ENCODE measurements at regions not wholly inside any gene's neighbourhood (a gene's known extent, or its start where the extent isn't known, plus 50 kb on each side); places are given as distances from the start of the nearest gene placed in this dataset.

DNA sequence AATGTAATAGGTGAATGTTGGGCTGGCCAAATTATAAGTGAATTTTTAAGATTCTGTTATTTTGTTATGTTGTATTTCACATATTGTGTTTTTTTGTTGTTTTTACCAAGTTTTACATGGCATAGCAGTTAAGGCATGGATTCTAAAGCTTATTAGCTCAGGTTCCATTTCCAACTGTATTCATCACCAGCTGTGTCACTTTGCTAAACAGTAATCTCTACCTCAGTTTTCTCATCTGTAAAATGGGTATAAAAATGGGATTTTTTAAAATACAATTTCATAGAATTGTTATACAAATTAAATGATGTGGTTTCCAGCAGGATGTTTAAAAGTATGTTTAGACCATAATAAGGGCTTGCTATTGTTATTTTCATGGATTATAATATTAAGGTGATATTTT lies 512.2 kb downstream of the SLC16A7 start:
- ATAC-seq: no peak
- ChIA-PET RAD21 (ENCODE audit: low non-redundant PET in 1 of 2, low total read pairs in 2 of 2, uncharacterized antibody in 2 of 2, unreplicated experiment in 2 of 2) (no interaction called here), POLR2A (no interaction called here), CTCF (no interaction called here)
- H3K4me3 ChIP-seq (replicated peaks in 1 of 2; ENCODE audit: low read depth in 1 of 2, low read length in 2 of 2): no peak overlapping the region
- no peak overlapping the region for H2AFZ ChIP-seq (ENCODE audit: low read depth, low read length, poor library complexity, severe bottlenecking)
- intact Hi-C loops (cut with micrococcal nuclease): loop anchor here (10.0 kb wide), 2 partner anchors 387 to 1427 kb away; no protein-coding TSS in a partner anchor
- H3K27ac ChIP-seq (ENCODE audit: low read depth, low read length): no peak overlapping the region
- no peaks in the 10 kb centered on the region for H4K20me1 ChIP-seq (ENCODE audit: insufficient read depth)
- TF ChIP-seq SIN3A (IDR thresholded peaks at IDR 0.05; ENCODE audit: low read depth) (no peak), CBX3 (IDR thresholded peaks at IDR 0.05; ENCODE audit: low read depth) (no peak), TCF7L2 (IDR thresholded peaks at IDR 0.05; ENCODE audit: borderline replicate concordance, extremely low read depth, insufficient read depth, insufficient read length) (no peak), SP1 (IDR thresholded peaks at IDR 0.05; ENCODE audit: low read depth) (no peak), POLR2AphosphoS5 (IDR thresholded peaks at IDR 0.05; ENCODE audit: low read depth, low read length) (no peak), EZH2phosphoT487 (IDR thresholded peaks at IDR 0.05; ENCODE audit: borderline replicate concordance) (no peak), SRF (IDR thresholded peaks at IDR 0.05; ENCODE audit: low read depth) (no peak), RAD21 (IDR thresholded peaks at IDR 0.05; ENCODE audit: low read depth) (no peak), POLR2A (IDR thresholded peaks at IDR 0.05; ENCODE audit: borderline replicate concordance, extremely low read depth, insufficient read depth, insufficient read length) (no peak), ELF1 (IDR thresholded peaks at IDR 0.05; ENCODE audit: borderline replicate concordance, low read depth) (no peak), YY1 (IDR thresholded peaks at IDR 0.05; ENCODE audit: extremely low read depth, insufficient replicate concordance, low read depth, low read length) (no peak), ZFX (IDR thresholded peaks at IDR 0.05) (no peak)
- TF ChIP-seq, protein P1, sequence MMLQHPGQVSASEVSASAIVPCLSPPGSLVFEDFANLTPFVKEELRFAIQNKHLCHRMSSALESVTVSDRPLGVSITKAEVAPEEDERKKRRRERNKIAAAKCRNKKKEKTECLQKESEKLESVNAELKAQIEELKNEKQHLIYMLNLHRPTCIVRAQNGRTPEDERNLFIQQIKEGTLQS (IDR thresholded peaks at IDR 0.05): no peak
- TF ChIP-seq, protein P2, sequence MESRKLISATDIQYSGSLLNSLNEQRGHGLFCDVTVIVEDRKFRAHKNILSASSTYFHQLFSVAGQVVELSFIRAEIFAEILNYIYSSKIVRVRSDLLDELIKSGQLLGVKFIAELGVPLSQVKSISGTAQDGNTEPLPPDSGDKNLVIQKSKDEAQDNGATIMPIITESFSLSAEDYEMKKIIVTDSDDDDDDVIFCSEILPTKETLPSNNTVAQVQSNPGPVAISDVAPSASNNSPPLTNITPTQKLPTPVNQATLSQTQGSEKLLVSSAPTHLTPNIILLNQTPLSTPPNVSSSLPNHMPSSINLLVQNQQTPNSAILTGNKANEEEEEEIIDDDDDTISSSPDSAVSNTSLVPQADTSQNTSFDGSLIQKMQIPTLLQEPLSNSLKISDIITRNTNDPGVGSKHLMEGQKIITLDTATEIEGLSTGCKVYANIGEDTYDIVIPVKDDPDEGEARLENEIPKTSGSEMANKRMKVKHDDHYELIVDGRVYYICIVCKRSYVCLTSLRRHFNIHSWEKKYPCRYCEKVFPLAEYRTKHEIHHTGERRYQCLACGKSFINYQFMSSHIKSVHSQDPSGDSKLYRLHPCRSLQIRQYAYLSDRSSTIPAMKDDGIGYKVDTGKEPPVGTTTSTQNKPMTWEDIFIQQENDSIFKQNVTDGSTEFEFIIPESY (IDR thresholded peaks at IDR 0.05; ENCODE audit: extremely low read depth, insufficient replicate concordance, low read length): no peak
- TF ChIP-seq, protein P3, sequence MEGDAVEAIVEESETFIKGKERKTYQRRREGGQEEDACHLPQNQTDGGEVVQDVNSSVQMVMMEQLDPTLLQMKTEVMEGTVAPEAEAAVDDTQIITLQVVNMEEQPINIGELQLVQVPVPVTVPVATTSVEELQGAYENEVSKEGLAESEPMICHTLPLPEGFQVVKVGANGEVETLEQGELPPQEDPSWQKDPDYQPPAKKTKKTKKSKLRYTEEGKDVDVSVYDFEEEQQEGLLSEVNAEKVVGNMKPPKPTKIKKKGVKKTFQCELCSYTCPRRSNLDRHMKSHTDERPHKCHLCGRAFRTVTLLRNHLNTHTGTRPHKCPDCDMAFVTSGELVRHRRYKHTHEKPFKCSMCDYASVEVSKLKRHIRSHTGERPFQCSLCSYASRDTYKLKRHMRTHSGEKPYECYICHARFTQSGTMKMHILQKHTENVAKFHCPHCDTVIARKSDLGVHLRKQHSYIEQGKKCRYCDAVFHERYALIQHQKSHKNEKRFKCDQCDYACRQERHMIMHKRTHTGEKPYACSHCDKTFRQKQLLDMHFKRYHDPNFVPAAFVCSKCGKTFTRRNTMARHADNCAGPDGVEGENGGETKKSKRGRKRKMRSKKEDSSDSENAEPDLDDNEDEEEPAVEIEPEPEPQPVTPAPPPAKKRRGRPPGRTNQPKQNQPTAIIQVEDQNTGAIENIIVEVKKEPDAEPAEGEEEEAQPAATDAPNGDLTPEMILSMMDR (IDR thresholded peaks at IDR 0.05 in 2 of 3, conservative IDR thresholded peaks at IDR 0.05 in 1 of 3; ENCODE audit: borderline replicate concordance in 1 of 3, insufficient read depth in 1 of 3, low read depth in 2 of 3, low read length in 2 of 3): no peak
- no peak overlapping the region for H3K4me2 ChIP-seq (ENCODE audit: low read length)
- no peaks in the 10 kb centered on the region for H3K79me2 ChIP-seq (ENCODE audit: insufficient read depth, low read length)
- no peaks in the 10 kb centered on the region for H3K4me1 ChIP-seq (ENCODE audit: control insufficient read depth in 1 of 2, insufficient read depth in 2 of 2, low read length in 2 of 2)
- H3K9ac ChIP-seq (ENCODE audit: low read length): no peak overlapping the region
- H3K9me2 ChIP-seq (ENCODE audit: insufficient read depth): no peaks in the 10 kb centered on the region
- BruUV-seq (replicated peaks): no TSS peak
- no peak for DNase-seq (ENCODE audit: low read depth, low spot score)
- no peaks in the 10 kb centered on the region for H3K27me3 ChIP-seq (ENCODE audit: insufficient read depth, low read length)
- no peaks in the 10 kb centered on the region for H3K9me3 ChIP-seq (ENCODE audit: control insufficient read depth in 1 of 2, insufficient read depth in 1 of 2, low read depth in 1 of 2, low read length in 2 of 2)
- H3K36me3 ChIP-seq (ENCODE audit: control insufficient read depth in 1 of 2, insufficient read depth in 2 of 2, low read length in 2 of 2): no peaks in the 10 kb centered on the region
